Endothelial cell of umbilical vein (primary cell): ENCODE measurements at regions not wholly inside any gene's neighbourhood (a gene's known extent, or its start where the extent isn't known, plus 50 kb on each side); places are given as distances from the start of the nearest gene placed in this dataset.

Source experiments
- BruUV-seq: library from RNA; stranded (reverse); fragments of 400-500 nt; replicated peaks from 2 replicates; lab custom pipeline; 2021; lab: Mats Ljungman, UMichigan
- CTCF ChIA-PET: fragments of 300-600, 350-600 bp; sonication (Branson Sonifier 250); formaldehyde crosslinking; loops from one replicate; lab custom pipeline; 2021; ENCODE audit warnings: antibody characterized with exemption, inconsistent platforms; lab: Charles Lee
- POLR2A ChIA-PET: fragments of 300-600, 350-600 bp; sonication (Branson Sonifier 250); formaldehyde crosslinking; loops from one replicate; lab custom pipeline; 2021; ENCODE audit warnings: antibody characterized with exemption, inconsistent platforms; lab: Charles Lee
- DNase-seq: peaks from one replicate; pipeline ENCODE4 v3.0.0-alpha.2; 2011; ENCODE audit warnings: low read depth, low spot score
- FAIRE-seq: peaks from 2 replicates; lab custom pipeline; 2011; peaks lifted over from hg19 to GRCh38; lab: Jason Lieb, UNC
- H2AFZ ChIP-seq: 2 replicates; pipeline ENCODE4 v1.6.0; 2012; ENCODE audit warnings: low read depth, low read length, control low read depth, inconsistent platforms
- H3K27ac ChIP-seq: 2 replicates; pipeline ENCODE4 v1.5.1; 2011; ENCODE audit warnings: low read depth, mild to moderate bottlenecking, control low read depth, low read length, moderate library complexity; ENCODE audit not compliant: insufficient read depth
- H3K27me3 ChIP-seq, 2 experiments: 2 replicates each; pipeline versions ENCODE4 v1.6.0 to v1.6.1; 2011; ENCODE audit warnings: low read length in 2 of 2, mixed read lengths in 1 of 2; ENCODE audit not compliant: control insufficient read depth in 2 of 2, insufficient read depth in 2 of 2
- H3K36me3 ChIP-seq, 2 experiments: 2 replicates in 1 of 2; 3 replicates in 1 of 2; pipeline ENCODE4 v1.5.1; 2011; ENCODE audit warnings: low read length in 2 of 2, mild to moderate bottlenecking in 1 of 2, moderate library complexity in 1 of 2; ENCODE audit not compliant: control insufficient read depth in 2 of 2, insufficient read depth in 2 of 2; ENCODE audit errors: extremely low read depth in 1 of 2
- H3K4me1 ChIP-seq: 3 replicates; pipeline ENCODE4 v1.5.1; 2011; ENCODE audit warnings: mild to moderate bottlenecking, low read length; ENCODE audit not compliant: control insufficient read depth, insufficient read depth; ENCODE audit errors: extremely low read depth
- H3K4me2 ChIP-seq: 2 replicates; pipeline ENCODE4 v1.6.1; 2011; ENCODE audit warnings: low read length, control low read depth, mixed read lengths; ENCODE audit not compliant: insufficient read depth
- H3K4me3 ChIP-seq, 3 experiments: fragments of 200-600 bp in 1 of 3; sonication (generic), shearing (Covaris generic) in 1 of 3; replicated peaks in 1 of 3; 2 replicates each; pipeline ENCODE4 v1.5.1; 2011 to 2016; ENCODE audit warnings: control low read depth in 3 of 3, low read length in 3 of 3, mild to moderate bottlenecking in 2 of 3, inconsistent platforms in 1 of 3, low read depth in 1 of 3, moderate library complexity in 1 of 3; ENCODE audit not compliant: insufficient read depth in 1 of 3
- H3K79me2 ChIP-seq: 2 replicates; pipeline ENCODE4 v1.6.0; 2012; ENCODE audit warnings: low read length, inconsistent platforms; ENCODE audit not compliant: control insufficient read depth, insufficient read depth
- H3K9ac ChIP-seq: replicated peaks from 2 replicates; pipeline ENCODE3; 2011; ENCODE audit warnings: low read length, control low read depth; ENCODE audit not compliant: insufficient read depth; ENCODE audit errors: extremely low read depth
- H3K9me1 ChIP-seq: replicated peaks from 3 replicates; pipeline ENCODE4 v1.6.0; 2011; ENCODE audit warnings: mild to moderate bottlenecking, low read length; ENCODE audit not compliant: control insufficient read depth, insufficient read depth; ENCODE audit errors: extremely low read depth
- H3K9me3 ChIP-seq: replicated peaks from 2 replicates; pipeline ENCODE4 v1.5.1; 2012; ENCODE audit warnings: low read length, inconsistent platforms; ENCODE audit not compliant: control insufficient read depth, insufficient read depth
- H4K20me1 ChIP-seq: replicated peaks from 2 replicates; pipeline ENCODE3; 2011; ENCODE audit warnings: mild to moderate bottlenecking, low read length; ENCODE audit not compliant: control insufficient read depth, insufficient read depth; ENCODE audit errors: extremely low read depth
- CTCF ChIP-seq, 2 donors: IDR thresholded peaks; 1 replicate in 1 of 2; 2 replicates in 1 of 2; pipeline ENCODE4 v1.5.1; 2011; ENCODE audit warnings: low read length in 2 of 2, mild to moderate bottlenecking in 2 of 2, moderate library complexity in 2 of 2, control low read depth in 1 of 2, inconsistent platforms in 1 of 2, low read depth in 1 of 2; ENCODE audit not compliant: insufficient read depth in 1 of 2; ENCODE audit errors: extremely low read depth in 1 of 2
- EZH2 ChIP-seq: IDR thresholded peaks from 2 replicates; pipeline ENCODE4 v1.6.1; 2012; ENCODE audit warnings: borderline replicate concordance, low read depth, mild to moderate bottlenecking, moderate library complexity, low read length, inconsistent platforms; ENCODE audit not compliant: severe bottlenecking
- FOS ChIP-seq: IDR thresholded peaks from 2 replicates; pipeline ENCODE4 v1.6.1; 2011; ENCODE audit warnings: mild to moderate bottlenecking, low read length, moderate library complexity, borderline replicate concordance; ENCODE audit not compliant: insufficient read depth
- GATA2 ChIP-seq: IDR thresholded peaks from 2 replicates; pipeline ENCODE4 v1.7.0; 2011; ENCODE audit warnings: low read depth, mild to moderate bottlenecking, moderate library complexity, mixed read lengths, low read length; ENCODE audit not compliant: insufficient read length, insufficient read depth
- JUN ChIP-seq: IDR thresholded peaks from 2 replicates; pipeline ENCODE4 v1.6.1; 2011; ENCODE audit warnings: borderline replicate concordance, low read depth; ENCODE audit not compliant: insufficient read length, insufficient read depth
- MAX ChIP-seq: IDR thresholded peaks from 2 replicates; pipeline ENCODE4 v1.6.1; 2011; ENCODE audit not compliant: insufficient read depth, insufficient read length
- POLR2AphosphoS5 ChIP-seq: IDR thresholded peaks from 2 replicates; pipeline ENCODE4 v1.6.1; 2012; ENCODE audit warnings: low read depth, mild to moderate bottlenecking, control low read depth, low read length, moderate library complexity; ENCODE audit not compliant: insufficient read depth
- dilution Hi-C: fragments of 300-500 bp; cut with MboI; formaldehyde crosslinking; loops from one replicate; pipeline ENCODE4 v1.15.0; 2019; ENCODE audit warnings: low sequenced_read_pairs; ENCODE audit not compliant: extremely low pct_ligation_motif_present
- intact Hi-C: fragments of 100-400 bp; cut with micrococcal nuclease; formaldehyde crosslinking; loops from one replicate; pipeline ENCODE4 v1.10.0; 2022

- Histone ChIP-seq H3K9me3 (no peaks in the 10 kb centered on the region), H3K36me3 (no peaks in the 10 kb centered on the region), H3K79me2 (no peaks in the 10 kb centered on the region), H3K4me1 (no peaks in the 10 kb centered on the region), H3K4me3 (no peak overlapping the region), H3K9ac (no peak overlapping the region), H3K27me3 (peaks cover 0 to 2% of the 10 kb centered on the region in 2 experiments), H2AFZ (no peak overlapping the region), H4K20me1 (no peaks in the 10 kb centered on the region), H3K4me2 (no peak overlapping the region), H3K27ac (no peak overlapping the region), H3K9me1 (no peaks in the 10 kb centered on the region)
- dilution Hi-C loops, result no loop called here
- DNase-seq (peak; percentile 43), FAIRE-seq (peak; percentile 48)
- TF ChIP-seq POLR2AphosphoS5 (no peak), GATA2 (no peak), JUN (no peak), MAX (no peak), FOS (no peak), EZH2 (no peak), CTCF (IDR thresholded peaks at IDR 0.05; ENCODE audit: extremely low read depth in 1 of 2, insufficient read depth in 1 of 2, low read depth in 1 of 2, low read length in 2 of 2) (no peak)
- intact Hi-C loops, result no loop called here
- CTCF ChIA-PET, result interaction anchor here (1.0 to 1.5 kb wide), 4 partner anchors 8 to 90 kb away, joined by 3 to 4 read pairs (median 4); no protein-coding TSS in a partner anchor
- POLR2A ChIA-PET, result no interaction called here
- BruUV-seq, result no TSS peak
Observed at GRCh38 chr2:64222351-64222750, 78.1 kb upstream of the PELI1 start.
